ENCODE measurements at regions not wholly inside any gene's neighbourhood (a gene's known extent, or its start where the extent isn't known, plus 50 kb on each side); places are given as distances from the start of the nearest gene placed in this dataset.

DNA sequence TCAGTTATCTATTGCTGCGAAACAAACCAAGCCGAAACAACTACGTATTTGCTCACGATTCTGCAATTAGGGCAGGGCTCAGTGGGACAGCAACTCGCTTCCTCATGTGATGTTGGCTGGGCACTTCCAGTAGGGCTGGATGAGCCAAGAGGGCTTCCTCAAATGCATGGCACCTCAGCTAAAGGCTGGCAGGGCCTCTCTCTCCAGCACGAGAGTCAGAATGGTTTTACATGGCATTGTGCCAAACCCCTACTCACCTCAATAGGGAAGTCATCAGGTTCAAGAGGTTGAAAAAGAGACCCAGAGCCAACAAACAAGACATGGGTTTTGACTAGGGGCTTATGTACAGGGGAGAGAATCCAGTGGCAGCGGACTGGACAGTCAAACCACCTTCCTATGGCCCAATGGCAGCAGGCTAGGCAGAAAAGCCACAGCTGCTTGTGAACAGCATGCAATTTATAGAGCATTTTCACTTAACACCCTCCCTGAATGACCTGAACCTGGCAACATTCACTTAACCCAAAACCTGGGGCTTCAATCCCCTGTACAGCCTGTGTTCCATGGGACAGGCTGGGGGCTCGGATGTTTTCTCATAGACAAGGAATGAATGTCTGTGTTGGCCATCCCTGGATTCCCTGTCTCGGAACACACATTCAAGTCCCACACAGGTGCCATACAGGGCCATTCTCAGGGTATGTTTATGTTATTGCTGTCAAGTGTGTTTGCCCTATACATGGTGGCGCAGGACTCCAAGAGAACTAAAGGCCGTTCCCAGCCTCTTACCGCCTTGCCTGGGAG, 154.2 kb upstream of the NAV2 start:
- DNase-seq (ENCODE audit: low read depth) = no peak

DNA sequence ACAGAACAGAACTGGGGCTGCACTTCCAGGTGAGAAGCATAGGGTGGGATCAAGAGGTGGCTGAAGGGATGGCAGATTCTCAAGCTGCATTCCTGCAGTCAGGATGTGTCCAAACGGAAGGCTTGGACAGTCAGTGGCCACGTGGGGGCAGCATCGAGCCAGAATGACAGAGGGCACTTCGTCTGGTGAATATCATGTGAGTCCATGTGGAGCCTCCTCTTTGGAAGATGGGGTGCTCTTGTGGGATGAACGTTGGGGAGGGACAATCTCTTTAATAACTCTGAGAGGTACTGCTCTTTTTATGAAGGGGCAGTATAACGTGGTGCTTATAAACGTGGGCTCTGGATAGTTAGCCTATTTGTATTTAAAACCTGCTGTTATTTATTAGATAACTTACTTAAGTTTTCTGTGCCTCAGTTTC, 154.9 kb upstream of the NAV2 start:
- DNase-seq (ENCODE audit: low read depth) = peak; percentile 27

DNA sequence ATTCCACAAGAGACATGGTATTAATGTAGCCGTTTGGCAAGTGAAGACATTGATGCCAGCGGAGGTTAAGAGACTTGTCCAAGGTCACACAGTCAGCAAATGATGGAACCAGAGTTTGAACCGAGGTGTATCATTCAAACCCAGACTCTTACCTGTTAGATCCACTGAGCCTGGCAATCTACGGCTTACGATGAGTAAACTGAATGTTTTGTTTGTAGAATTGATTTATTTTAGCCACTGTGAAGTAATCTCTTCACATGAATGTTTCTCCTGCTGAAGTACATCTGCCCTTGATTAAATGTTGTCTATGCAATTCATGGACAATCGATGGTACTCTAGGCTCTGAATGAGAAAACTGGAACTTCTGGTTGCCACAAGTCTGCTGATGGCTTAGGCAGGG, 155.5 kb upstream of the NAV2 start:
- DNase-seq (ENCODE audit: low read depth) = no peak

DNA sequence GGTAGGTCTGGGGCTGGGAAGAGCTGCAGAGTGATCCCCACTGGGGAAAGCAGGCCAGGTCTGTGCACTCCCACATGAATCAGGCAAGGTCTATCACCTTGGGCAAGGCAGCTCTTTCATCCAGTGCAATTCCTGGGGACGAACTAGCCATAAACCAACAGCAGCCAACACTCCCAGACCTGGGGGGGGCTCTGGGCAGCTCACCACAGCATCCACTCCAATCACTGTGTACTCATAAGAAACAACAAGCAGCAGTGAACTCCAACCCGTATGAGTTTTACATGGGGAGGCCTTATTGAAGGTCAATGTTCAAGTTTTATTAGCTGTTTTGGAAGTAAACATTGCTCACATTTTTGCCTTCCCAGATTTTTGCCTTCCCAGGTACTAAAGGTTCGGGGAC, 157.4 kb upstream of the NAV2 start:
- no peak for DNase-seq (ENCODE audit: low read depth)

DNA sequence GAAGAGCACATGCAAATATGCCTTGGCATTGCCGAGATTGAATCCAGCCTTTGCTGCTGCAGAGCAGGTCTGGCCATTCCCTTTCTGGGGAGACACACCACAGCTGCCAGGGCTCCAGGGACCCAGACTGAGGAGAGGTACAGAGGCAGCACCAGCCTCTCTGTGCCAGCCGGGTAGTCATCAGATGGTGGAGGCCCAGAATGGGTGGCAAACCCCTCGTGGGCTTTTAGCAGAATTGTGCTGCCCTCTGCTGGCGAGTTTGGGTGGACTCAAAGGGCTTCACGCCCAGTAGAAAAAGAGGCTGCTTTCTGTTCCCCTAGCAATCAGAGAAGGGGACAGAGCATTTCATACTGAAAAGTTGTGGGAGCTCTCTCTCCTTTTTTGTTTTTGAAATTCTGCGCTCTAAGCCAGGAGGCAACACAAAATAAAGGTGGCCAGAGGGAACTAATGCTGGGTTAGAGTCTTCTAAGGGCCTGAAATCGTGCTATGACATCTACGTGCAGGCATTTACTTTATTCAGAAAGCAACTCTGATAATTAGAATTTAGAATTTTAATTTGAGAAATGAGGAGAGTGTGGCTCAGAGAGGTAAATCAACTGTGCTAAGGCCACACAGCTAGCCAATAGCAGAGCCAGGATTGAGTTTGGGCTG, 158.8 kb upstream of the NAV2 start:
- DNase-seq (ENCODE audit: low read depth) = peak; percentile 15

DNA sequence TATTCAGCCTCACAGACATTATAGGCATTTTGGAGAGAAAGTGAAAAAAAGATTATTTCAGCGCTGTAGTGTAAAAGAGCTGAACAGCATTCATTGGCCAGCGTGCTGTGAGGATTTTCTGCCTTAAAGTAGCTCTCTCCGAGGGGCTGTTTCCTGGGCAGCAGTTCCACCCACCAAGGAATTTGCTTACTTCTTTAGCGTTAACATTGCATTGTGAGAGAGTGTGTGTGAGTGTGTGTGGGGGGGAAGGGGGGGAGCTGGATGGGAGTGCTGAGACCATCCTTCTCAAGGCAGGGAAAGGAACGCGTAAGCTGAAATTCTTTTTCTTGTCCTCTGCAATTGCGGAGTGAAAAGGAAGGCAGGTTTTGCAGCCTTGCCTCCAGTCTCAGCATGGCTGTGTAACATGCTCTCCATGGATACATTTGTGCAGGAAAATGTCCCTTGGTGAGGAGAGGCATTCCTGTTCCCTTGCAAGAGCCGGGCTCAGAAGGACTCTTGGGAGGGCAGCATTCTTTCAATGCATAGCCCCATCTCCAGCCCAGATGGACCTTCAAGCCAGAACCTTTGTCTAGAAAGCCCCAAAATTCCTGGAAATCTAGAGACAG, 159.9 kb upstream of the NAV2 start:
- DNase-seq (ENCODE audit: low read depth) = no peak

DNA sequence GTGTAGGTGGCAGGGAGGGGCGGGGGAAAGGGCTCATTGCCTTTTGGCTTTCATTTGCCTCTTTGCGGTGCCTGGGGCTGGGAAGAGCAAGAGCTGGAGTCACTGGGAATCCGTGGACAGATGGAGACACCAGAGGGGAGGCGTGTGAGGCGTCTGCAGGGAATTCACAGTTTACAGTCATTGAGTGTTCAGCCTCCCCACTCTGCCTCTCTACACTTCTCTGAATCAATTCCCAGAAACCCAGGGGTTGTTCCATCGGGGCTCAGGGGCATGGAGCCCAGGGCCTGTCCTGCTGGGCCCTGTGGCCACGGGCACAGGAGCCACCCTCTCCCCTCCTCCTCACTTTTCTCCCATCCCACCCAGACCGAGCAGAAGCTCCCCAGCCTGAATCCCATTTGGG, 160.5 kb upstream of the NAV2 start:
- DNase-seq (ENCODE audit: low read depth) = no peak

DNA sequence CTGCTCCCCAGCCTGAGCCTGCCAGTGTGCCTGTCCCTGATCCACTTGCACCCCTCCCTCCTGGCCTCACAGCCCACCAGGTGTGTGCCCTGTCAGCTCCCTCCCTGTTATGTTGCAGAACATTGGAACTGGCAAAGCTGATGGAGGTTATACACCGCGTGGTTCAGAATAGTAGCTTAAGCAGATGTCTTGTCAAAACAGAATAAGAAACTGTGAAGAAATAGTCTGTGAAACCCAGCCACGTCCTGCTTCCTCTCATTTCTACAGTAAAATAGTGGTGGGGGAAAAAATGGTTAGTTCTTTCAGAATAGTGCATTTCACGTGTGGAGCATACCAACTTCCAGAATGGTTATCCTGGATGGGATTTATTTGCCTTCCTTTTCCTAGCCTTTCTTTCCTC, 161.2 kb upstream of the NAV2 start:
- no peak for DNase-seq (ENCODE audit: low read depth)

DNA sequence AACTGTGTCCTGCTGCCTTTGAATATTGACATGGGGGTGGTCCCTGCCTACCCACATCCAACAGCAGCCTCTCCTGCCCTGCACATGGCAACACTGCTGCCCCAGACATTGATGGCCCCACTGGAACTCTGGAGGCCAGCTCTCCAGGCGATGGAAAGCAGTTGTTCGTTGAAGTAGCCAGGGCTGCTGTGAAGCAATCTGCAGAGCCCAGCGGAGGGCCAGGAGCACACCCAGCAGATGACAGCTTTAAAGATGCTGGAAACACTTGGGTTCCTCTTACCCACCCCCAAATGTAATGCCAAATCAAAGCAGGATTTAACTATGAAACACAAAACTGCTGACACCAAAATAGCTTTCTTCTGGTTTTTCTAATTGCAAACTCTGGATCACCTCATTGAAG, 165.6 kb upstream of the NAV2 start:
- no peak for DNase-seq (ENCODE audit: low read depth)

DNA sequence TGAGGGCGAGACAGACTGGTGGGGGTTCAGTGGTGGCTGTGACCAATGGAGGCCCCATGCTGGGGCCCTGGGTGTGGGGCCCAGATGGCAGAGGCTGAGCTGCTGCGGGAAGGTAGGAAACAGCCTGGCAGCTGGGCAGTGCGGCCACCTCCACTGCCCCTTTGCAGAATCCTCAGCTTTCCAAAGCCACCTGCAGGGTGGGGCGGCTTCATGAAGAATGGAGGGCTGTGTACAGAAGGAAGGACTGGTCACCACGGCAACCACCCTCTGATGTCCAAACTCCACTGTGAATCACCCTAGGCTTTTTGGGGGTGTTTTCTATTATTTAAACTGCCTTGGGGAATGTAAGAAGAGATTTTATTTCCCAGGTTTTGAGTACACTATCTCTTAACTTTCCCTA, 166.3 kb upstream of the NAV2 start:
- DNase-seq (ENCODE audit: low read depth) = no peak

DNA sequence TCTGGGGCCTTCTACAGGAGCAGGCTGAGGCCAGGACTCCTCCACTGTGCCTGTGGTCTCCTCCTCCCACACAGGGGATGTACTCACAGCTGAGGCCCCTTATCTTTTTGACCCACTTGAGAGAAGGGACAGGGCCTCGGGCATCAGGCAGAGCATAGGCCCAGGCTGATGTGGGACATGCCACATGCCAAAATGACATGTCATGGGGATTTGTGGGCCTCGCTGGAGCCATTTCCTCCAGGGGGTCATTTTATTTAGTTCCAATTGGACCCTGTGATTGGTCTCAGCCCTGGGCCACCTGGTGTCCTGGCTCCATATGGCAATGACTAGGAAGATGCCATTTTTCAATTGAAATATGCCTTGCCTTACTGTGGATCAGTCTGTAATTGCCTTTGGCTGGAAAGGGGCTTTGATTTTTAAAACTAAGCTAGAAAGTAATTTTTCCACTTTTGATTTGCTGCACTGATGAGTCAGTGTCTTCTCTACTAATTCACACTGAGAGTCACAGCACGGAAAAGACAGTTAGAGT, 171.1 kb upstream of the NAV2 start:
- no peak for DNase-seq (ENCODE audit: low read depth)

DNA sequence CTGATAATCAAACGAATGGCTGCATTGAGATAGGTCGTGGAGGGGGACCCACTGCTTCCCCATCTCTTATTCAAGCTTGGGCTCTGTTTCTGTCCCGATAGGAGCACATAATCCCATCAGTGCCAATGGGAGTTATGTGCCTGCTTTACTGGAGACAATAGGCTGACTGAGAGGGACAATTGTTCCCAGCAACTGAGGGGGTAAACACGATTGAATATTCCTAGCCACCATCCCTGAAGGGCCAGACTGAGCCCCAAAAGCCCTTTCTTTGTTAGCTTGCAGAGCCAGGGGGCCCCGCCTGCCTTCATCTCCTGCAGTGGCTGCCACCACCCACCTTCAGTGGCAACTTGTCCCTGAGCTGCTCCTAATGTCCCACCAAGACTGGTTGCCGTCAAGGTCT, 172.8 kb upstream of the NAV2 start:
- no peak for DNase-seq (ENCODE audit: low read depth)

DNA sequence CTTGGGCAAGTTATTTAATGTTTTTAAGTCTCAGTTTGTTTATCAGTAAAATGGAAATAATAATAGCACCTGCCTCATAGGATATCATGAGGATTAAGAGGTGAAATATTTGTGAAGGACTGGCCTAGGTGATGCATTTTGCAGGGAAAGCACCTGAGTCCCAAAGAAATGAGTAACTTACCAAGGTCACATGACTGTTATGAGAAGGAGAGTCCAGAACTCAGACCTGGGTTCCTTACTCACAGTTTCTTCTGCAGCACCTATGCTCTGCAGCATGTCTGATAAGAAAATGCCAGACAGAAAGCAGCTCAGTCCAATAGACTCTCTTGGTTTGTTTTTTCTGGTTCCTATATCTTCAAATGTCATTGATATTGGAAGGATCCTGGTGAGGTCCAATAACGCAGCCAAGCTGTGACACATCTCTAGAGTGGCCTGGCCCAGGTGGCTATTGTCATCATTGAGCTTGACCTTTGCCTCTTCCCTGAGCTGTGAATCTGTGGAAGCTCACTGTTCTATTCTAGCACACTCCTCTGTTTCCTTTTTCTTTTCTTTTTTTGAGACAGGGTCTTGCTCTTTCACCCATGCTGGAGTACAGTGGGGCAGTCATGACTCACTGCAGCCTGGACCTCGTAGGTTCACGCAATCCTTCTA, 174.7 kb upstream of the NAV2 start:
- DNase-seq (ENCODE audit: low read depth) = no peak

DNA sequence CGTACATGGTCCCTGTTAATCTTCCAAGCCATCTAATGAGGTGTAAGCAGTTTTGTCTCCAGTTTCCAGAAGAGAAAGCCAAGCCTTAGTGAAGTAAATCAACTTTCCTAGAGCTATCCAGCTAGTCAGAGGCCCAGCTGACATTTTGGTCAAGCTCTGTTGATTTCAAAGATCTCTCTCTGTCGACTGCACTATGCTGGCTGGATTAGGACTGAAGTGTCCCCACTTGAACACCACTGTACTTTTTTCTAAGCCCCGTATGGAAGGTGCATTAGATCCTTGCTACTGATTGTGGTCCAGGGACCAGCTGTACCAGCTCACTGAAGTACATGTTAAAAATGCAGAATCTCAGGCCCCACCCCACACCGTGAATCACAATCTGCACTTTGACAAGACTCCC, 176.5 kb upstream of the NAV2 start:
- DNase-seq (ENCODE audit: low read depth) = no peak

DNA sequence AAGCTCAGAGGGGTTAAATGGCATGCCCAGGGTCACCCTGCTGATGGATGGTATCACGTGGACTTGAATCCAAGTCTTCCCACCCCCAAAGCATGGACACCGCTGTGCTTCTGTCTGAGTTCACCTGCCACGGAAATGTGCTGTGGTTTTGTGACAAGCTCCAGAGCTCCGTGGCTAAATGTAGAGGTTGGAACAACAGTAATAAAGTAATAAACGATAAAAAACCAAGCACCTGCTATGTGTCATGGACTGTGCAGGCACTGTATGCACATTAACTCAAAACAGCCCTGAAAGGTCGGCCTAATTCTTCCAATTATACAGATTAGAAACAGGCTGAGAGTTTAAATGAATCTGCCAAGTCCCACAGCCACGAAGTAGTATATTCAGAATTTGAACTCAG, 182.1 kb upstream of the NAV2 start:
- no peak for DNase-seq (ENCODE audit: low read depth)

DNA sequence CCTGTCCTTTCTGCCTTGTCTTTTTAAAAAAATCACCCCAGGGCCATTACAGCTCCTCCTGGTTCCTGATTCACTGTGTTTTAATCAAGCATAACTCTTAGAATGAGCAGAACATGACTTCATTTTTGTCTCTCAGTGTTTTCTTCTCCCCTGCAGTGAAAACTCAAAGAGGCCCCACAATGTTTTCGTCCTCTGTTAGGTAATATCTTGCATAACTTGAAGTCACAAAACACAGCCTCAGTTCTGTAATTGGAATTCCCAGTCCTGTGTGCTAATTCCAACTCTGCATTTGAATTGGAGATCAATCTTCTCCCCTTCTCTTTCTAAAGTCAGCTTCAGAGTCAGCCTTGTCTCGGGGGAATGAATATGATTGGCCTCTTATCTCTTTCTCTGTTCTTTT, 186.5 kb upstream of the NAV2 start:
- DNase-seq (ENCODE audit: low read depth) = no peak

DNA sequence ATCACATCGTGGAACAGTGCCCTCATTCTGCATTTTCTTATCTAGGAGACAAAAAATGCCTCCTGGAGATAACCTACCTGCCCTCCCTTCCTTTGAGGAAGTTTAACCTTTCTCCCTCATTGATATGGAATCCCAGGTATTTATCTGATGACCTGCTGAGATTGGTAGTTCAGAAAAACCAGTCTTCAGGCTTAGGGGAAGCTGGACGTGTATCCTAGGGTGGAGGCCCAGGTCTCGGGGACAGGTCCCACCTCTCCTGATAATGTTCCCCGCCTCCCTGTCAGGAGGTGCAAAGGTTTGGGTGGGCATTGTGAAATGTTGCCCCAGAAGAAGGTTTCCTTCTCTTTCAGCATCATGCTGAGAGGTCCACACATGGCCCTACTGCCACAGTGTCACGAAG, 186.9 kb upstream of the NAV2 start:
- no peak for DNase-seq (ENCODE audit: low read depth)

DNA sequence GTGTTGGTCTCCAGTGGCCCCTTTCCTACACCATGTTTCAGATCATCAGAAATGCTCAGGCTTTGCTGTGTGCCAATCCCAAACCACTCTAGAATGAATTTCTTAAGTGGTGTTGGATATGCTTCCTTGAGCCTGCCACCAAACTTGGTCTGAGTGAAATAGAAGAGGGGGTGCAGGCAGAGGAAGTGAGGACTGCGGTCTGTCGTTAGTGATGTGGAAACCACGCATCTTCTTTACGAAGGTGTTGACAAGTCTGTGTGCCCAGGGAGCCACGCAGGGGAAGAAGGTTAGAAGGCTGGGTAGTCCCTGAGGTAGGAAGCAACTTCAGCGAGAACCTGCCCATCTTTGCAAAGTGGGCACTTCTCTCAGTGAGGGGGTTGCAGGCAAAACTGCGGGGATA, 187.4 kb upstream of the NAV2 start:
- DNase-seq (ENCODE audit: low read depth) = no peak

DNA sequence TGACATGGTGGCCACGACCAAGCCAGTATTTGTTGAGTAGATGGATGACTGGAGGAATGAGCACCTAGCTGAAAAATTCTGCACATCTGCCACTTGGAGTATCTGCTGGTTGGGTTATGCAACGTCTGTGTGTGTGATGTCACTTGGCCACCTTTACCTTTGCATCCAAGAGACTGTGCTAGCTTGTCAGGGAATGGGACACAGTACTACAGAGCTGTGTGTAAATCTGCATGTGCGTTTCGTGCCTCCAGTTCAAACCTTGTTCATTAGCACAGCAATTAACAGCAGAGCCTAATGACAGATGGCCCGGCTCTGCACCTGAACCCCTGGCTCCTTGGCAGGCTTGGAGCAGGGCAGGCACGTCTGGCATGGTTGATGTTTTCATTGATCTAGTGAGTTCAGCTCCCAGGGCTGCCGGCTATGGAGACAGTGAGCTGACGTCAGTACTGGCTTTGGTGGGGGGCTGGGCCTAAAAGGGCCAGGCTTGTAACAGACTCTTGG, 188.4 kb upstream of the NAV2 start:
- DNase-seq (ENCODE audit: low read depth) = no peak

DNA sequence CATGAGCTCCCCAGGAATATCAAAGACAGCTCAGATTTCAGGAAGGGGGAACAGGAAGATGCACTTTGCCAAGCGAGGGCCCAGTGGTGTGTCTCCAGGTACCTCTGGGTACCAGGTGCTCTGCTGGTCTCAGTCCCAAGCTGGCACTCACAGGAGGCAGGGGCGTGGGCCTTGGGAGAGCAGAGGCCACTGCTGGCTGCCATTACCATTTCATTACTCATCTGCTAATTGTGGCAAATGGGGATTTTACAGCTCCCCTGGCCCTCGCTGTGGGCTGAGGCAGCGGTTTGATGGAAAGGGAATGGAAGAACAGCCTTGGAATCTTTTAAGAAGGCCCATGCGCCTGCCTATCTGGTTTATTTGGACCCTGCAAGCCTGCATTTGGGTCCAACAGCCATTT, 192.0 kb upstream of the NAV2 start:
- DNase-seq (ENCODE audit: low read depth) = no peak

DNA sequence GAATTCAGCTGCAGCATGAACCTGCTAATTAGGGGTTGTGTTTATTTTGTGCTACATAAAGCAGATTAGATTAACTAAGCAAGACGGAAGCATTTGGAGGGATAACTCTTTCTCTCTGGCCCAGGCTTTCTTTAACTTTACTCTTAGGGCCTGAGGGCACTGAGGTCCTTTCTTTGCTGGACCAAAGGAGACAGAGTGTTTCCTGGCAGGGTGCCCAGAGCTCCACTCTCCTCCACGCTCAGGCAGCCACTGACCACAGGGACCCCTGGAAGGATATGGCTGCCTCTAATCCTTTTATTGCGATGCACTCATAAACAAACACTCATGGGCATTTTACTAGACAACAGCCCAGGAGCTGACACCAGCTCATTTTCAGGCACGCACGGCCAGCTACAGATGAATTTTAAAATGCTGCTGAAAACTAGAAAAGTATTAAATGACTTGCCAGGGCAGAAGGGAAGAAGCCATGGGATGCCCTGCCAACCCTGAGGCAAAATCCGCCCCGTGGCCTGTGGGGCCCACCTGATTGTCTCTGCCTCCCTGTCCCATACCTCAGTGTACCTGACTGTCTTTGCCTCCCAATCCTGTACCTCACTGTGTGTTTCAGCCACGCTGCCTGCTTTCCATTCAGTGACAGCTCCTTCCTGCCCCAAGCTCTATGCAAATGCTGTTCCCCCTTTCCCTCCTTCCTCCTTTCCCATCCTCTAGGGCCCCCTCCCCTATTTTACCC, 192.6 kb upstream of the NAV2 start:
- no peak for DNase-seq (ENCODE audit: low read depth)

DNA sequence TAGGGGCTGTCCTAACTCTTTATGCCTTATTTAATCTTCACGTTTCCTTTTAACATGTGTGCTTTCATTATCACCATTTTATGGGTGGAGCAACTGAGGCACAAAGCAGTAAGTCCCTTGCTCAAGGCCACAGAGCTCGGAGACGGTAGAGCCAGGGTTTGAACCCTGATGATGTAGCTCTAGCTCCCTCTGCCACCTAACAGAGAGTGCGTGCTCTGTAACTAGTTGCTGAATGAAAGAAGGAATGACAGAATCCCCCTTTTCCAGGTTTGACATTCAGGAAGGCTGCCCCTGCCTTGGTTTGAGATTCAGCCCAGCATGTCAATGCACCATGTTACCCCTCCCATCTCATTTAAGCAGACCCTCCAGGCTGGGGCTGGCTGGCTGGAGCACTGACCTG, 193.3 kb upstream of the NAV2 start:
- DNase-seq (ENCODE audit: low read depth) = no peak

Data from non-pigmented ciliary epithelial cell (primary cell).